ENCODE measurements at regions not wholly inside any gene's neighbourhood (a gene's known extent, or its start where the extent isn't known, plus 50 kb on each side); places are given as distances from the start of the nearest gene placed in this dataset.

DNA sequence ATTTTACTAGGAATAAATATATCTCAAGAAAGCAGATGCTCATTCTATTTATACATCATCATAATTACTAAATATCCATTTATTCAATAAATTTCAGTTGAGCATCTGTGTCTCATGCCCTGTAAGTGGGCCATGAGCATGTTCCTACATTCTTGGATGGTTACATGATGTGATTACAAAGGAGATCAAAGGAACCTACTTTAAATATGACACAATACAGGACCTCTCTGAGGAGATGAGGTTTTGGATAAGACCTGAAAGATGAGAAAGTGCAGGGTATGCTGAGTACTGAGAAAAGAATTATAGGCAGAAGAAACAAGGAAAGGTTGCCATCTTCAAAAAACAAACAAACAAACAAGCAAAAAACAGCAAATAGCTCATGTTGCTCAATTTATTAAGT lies 105.4 kb upstream of the CNTN1 start (continued):
- TF ChIP-seq, protein P1, sequence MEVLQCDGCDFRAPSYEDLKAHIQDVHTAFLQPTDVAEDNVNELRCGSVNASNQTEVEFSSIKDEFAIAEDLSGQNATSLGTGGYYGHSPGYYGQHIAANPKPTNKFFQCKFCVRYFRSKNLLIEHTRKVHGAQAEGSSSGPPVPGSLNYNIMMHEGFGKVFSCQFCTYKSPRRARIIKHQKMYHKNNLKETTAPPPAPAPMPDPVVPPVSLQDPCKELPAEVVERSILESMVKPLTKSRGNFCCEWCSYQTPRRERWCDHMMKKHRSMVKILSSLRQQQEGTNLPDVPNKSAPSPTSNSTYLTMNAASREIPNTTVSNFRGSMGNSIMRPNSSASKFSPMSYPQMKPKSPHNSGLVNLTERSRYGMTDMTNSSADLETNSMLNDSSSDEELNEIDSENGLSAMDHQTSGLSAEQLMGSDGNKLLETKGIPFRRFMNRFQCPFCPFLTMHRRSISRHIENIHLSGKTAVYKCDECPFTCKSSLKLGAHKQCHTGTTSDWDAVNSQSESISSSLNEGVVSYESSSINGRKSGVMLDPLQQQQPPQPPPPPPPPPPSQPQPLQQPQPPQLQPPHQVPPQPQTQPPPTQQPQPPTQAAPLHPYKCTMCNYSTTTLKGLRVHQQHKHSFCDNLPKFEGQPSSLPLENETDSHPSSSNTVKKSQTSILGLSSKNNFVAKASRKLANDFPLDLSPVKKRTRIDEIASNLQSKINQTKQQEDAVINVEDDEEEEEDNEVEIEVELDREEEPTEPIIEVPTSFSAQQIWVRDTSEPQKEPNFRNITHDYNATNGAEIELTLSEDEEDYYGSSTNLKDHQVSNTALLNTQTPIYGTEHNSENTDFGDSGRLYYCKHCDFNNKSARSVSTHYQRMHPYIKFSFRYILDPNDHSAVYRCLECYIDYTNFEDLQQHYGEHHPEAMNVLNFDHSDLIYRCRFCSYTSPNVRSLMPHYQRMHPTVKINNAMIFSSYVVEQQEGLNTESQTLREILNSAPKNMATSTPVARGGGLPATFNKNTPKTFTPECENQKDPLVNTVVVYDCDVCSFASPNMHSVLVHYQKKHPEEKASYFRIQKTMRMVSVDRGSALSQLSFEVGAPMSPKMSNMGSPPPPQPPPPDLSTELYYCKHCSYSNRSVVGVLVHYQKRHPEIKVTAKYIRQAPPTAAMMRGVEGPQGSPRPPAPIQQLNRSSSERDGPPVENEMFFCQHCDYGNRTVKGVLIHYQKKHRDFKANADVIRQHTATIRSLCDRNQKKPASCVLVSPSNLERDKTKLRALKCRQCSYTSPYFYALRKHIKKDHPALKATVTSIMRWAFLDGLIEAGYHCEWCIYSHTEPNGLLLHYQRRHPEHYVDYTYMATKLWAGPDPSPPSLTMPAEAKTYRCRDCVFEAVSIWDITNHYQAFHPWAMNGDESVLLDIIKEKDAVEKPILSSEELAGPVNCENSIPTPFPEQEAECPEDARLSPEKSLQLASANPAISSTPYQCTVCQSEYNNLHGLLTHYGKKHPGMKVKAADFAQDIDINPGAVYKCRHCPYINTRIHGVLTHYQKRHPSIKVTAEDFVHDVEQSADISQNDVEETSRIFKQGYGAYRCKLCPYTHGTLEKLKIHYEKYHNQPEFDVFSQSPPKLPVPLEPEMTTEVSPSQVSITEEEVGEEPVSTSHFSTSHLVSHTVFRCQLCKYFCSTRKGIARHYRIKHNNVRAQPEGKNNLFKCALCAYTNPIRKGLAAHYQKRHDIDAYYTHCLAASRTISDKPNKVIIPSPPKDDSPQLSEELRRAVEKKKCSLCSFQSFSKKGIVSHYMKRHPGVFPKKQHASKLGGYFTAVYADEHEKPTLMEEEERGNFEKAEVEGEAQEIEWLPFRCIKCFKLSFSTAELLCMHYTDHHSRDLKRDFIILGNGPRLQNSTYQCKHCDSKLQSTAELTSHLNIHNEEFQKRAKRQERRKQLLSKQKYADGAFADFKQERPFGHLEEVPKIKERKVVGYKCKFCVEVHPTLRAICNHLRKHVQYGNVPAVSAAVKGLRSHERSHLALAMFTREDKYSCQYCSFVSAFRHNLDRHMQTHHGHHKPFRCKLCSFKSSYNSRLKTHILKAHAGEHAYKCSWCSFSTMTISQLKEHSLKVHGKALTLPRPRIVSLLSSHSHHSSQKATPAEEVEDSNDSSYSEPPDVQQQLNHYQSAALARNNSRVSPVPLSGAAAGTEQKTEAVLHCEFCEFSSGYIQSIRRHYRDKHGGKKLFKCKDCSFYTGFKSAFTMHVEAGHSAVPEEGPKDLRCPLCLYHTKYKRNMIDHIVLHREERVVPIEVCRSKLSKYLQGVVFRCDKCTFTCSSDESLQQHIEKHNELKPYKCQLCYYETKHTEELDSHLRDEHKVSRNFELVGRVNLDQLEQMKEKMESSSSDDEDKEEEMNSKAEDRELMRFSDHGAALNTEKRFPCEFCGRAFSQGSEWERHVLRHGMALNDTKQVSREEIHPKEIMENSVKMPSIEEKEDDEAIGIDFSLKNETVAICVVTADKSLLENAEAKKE (CRISPR knock-in tag; IDR thresholded peaks at IDR 0.05), result no peak
- TF ChIP-seq, protein P2, sequence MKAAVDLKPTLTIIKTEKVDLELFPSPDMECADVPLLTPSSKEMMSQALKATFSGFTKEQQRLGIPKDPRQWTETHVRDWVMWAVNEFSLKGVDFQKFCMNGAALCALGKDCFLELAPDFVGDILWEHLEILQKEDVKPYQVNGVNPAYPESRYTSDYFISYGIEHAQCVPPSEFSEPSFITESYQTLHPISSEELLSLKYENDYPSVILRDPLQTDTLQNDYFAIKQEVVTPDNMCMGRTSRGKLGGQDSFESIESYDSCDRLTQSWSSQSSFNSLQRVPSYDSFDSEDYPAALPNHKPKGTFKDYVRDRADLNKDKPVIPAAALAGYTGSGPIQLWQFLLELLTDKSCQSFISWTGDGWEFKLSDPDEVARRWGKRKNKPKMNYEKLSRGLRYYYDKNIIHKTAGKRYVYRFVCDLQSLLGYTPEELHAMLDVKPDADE (IDR thresholded peaks at IDR 0.05), result no peak
- no peak for TF ChIP-seq STAT1 (IDR thresholded peaks at IDR 0.05; ENCODE audit: unreplicated experiment)

DNA sequence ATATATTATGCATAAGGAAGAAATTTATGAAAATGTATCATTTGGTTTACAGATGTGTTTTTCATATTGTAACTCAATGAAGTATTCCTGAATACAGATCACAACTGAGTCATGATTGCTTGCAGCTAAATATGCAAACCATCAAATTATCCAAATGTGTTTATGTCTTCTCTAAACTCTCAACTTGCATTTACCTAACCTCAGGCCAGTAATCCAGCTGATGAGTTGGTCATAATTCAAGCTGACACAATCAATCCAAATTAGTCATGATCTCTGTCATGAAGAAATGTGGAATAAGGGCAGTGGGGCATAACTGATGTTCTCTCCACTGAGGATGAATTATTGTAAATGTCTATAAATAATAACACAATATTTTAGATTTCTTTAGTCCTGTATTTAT lies 104.8 kb upstream of the CNTN1 start:
- no peak overlapping the region for H2AFZ ChIP-seq
- Mint-ChIP-seq H3K27me3 (ENCODE audit: insufficient read depth, low read depth, poor library complexity) (no peaks in the 10 kb centered on the region), H3K4me1 (no peaks in the 10 kb centered on the region), H3K36me3 (ENCODE audit: low read depth) (peaks cover 22% of the 10 kb centered on the region), H3K4me3 (no peak overlapping the region), H3K27ac (no peak overlapping the region), H3K9me3 (peaks cover 35% of the 10 kb centered on the region)
- H3K4me3 ChIP-seq, result no peak overlapping the region
- H3K9me2 ChIP-seq (ENCODE audit: insufficient read depth), result no peaks in the 10 kb centered on the region
- no peaks in the 10 kb centered on the region for H3K27me3 ChIP-seq (ENCODE audit: insufficient read depth)
- H3K4me2 ChIP-seq, result no peak overlapping the region
- DNase-seq (ENCODE audit: low spot score) (no peak), ATAC-seq (no peak)
- H3K27ac ChIP-seq (ENCODE audit: low read depth), result no peak overlapping the region
- H3K79me2 ChIP-seq (replicated peaks; ENCODE audit: insufficient read depth), result no peaks in the 10 kb centered on the region
- H4K20me1 ChIP-seq (replicated peaks; ENCODE audit: insufficient read depth), result no peaks in the 10 kb centered on the region
- H3K4me1 ChIP-seq (ENCODE audit: insufficient read depth), result no peaks in the 10 kb centered on the region
- TF ChIP-seq EZH2 (IDR thresholded peaks at IDR 0.05; ENCODE audit: low read depth, unreplicated experiment) (no peak), ZNF331 (CRISPR knock-in tag; IDR thresholded peaks at IDR 0.05; ENCODE audit: low read depth) (no peak), STAT1 (IDR thresholded peaks at IDR 0.05; ENCODE audit: unreplicated experiment) (no peak), CREB1 (CRISPR knock-in tag; IDR thresholded peaks at IDR 0.05; ENCODE audit: low read depth) (no peak), JUNB (IDR thresholded peaks at IDR 0.05; ENCODE audit: unreplicated experiment) (no peak), ZNF114 (CRISPR knock-in tag; IDR thresholded peaks at IDR 0.05) (no peak)
- TF ChIP-seq, protein P3, sequence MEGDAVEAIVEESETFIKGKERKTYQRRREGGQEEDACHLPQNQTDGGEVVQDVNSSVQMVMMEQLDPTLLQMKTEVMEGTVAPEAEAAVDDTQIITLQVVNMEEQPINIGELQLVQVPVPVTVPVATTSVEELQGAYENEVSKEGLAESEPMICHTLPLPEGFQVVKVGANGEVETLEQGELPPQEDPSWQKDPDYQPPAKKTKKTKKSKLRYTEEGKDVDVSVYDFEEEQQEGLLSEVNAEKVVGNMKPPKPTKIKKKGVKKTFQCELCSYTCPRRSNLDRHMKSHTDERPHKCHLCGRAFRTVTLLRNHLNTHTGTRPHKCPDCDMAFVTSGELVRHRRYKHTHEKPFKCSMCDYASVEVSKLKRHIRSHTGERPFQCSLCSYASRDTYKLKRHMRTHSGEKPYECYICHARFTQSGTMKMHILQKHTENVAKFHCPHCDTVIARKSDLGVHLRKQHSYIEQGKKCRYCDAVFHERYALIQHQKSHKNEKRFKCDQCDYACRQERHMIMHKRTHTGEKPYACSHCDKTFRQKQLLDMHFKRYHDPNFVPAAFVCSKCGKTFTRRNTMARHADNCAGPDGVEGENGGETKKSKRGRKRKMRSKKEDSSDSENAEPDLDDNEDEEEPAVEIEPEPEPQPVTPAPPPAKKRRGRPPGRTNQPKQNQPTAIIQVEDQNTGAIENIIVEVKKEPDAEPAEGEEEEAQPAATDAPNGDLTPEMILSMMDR (conservative IDR thresholded peaks at IDR 0.05; ENCODE audit: low read depth in 2 of 2), result no peak
- no peaks in the 10 kb centered on the region for H3F3A ChIP-seq (replicated peaks; ENCODE audit: low read depth)
- H3K36me3 ChIP-seq (ENCODE audit: insufficient read depth), result no peaks in the 10 kb centered on the region

Measured in GM23338 (cell line).